Panc1 (cell line): ENCODE measurements at regions not wholly inside any gene's neighbourhood (a gene's known extent, or its start where the extent isn't known, plus 50 kb on each side); places are given as distances from the start of the nearest gene placed in this dataset.

Experiments
- CTCF ChIP-seq: fragments of 450-650 bp; IDR thresholded peaks from 2 replicates; pipeline ENCODE4 v1.5.1; 2017; ENCODE audit warnings: mild to moderate bottlenecking
- POLR2AphosphoS5 ChIP-seq: IDR thresholded peaks from 2 replicates; pipeline ENCODE4 v1.6.1; 2012; ENCODE audit warnings: mild to moderate bottlenecking, low read depth, low read length, moderate library complexity
- REST ChIP-seq, 2 experiments: IDR thresholded peaks; 2 replicates each; pipeline ENCODE4 v1.6.1; 2011 to 2012; ENCODE audit warnings: low read depth in 2 of 2, control low read depth in 1 of 2, low read length in 1 of 2, mild to moderate bottlenecking in 1 of 2, moderate library complexity in 1 of 2; ENCODE audit not compliant: insufficient read depth in 1 of 2
- SIN3A ChIP-seq: IDR thresholded peaks from 2 replicates; pipeline ENCODE4 v1.6.1; 2012; ENCODE audit warnings: low read depth, mild to moderate bottlenecking, low read length, moderate library complexity, borderline replicate concordance; ENCODE audit not compliant: insufficient read depth

GRCh38 chr19:31908496-31909225 is 436.7 kb upstream of the ZNF507 start:
- TF ChIP-seq CTCF (no peak), REST (IDR thresholded peaks at IDR 0.05; ENCODE audit: insufficient read depth in 1 of 2, low read depth in 2 of 2, low read length in 1 of 2) (no peak), POLR2AphosphoS5 (no peak), SIN3A (no peak)
